IPS-18a (cell line): ENCODE measurements at regions not wholly inside any gene's neighbourhood (a gene's known extent, or its start where the extent isn't known, plus 50 kb on each side); places are given as distances from the start of the nearest gene placed in this dataset.
"Not testable (repeated sequence)": the region's sequence is repeated elsewhere in the genome, so short reads cannot be mapped to it uniquely, and the experiment has no call there.

ENCODE experiments used
- H3K27ac ChIP-seq: one replicate; pipeline ENCODE4 v1.5.1; 2013; ENCODE audit warnings: low read length
- H3K27me3 ChIP-seq: one replicate; pipeline ENCODE4 v1.6.1; 2013; ENCODE audit warnings: mild to moderate bottlenecking, low read length; ENCODE audit not compliant: control insufficient read depth, insufficient read depth
- H3K36me3 ChIP-seq: one replicate; pipeline ENCODE4 v1.6.1; 2013; ENCODE audit warnings: low read depth, low read length; ENCODE audit not compliant: control insufficient read depth
- H3K4me1 ChIP-seq: one replicate; pipeline ENCODE4 v1.6.1; 2013; ENCODE audit warnings: low read depth, low read length; ENCODE audit not compliant: control insufficient read depth
- H3K4me3 ChIP-seq: one replicate; pipeline ENCODE4 v1.5.1; 2013; ENCODE audit warnings: low read length
- H3K9ac ChIP-seq: one replicate; pipeline ENCODE4 v1.6.1; 2013; ENCODE audit warnings: mild to moderate bottlenecking, low read length, moderate library complexity
- H3K9me3 ChIP-seq: one replicate; pipeline ENCODE4 v1.6.1; 2013; ENCODE audit warnings: low read depth, low read length; ENCODE audit not compliant: control insufficient read depth

- H3K4me3 ChIP-seq = no peak overlapping the region
- H3K36me3 ChIP-seq = no peaks in the 10 kb centered on the region
- H3K27me3 ChIP-seq = no peaks in the 10 kb centered on the region
Observed at GRCh38 chr10:2210088-2210487, 472.8 kb upstream of the ADARB2 start.

GRCh38 chr10:2208106-2208505, 470.8 kb upstream of the ADARB2 start:
- H3K9ac ChIP-seq = no peak overlapping the region

More at GRCh38 chr10:2210088-2210487, 472.8 kb upstream of the ADARB2 start:
- H3K4me1 ChIP-seq = no peaks in the 10 kb centered on the region
- no peaks in the 10 kb centered on the region for H3K9me3 ChIP-seq
- H3K27ac ChIP-seq = no peak overlapping the region
- no peak overlapping the region for H3K9ac ChIP-seq

GRCh38 chr10:2207246-2207922, 470.1 kb upstream of the ADARB2 start:
- H3K27me3 ChIP-seq = no peaks in the 10 kb centered on the region
- no peaks in the 10 kb centered on the region for H3K36me3 ChIP-seq
- peaks cover 18% of the 10 kb centered on the region for H3K4me1 ChIP-seq
- H3K9me3 ChIP-seq = no peaks in the 10 kb centered on the region
- H3K9ac ChIP-seq = no peak overlapping the region
- H3K4me3 ChIP-seq = no peak overlapping the region
- no peak overlapping the region for H3K27ac ChIP-seq

More at GRCh38 chr10:2208106-2208505, 470.8 kb upstream of the ADARB2 start:
- Histone ChIP-seq H3K4me3 (no peak overlapping the region), H3K36me3 (no peaks in the 10 kb centered on the region), H3K27me3 (no peaks in the 10 kb centered on the region), H3K4me1 (peaks cover 11% of the 10 kb centered on the region), H3K9me3 (no peaks in the 10 kb centered on the region), H3K27ac (no peak overlapping the region)

- Histone ChIP-seq H3K36me3 (no peaks in the 10 kb centered on the region), H3K4me1 (peaks cover 28% of the 10 kb centered on the region), H3K27me3 (no peaks in the 10 kb centered on the region), H3K4me3 (no peak overlapping the region), H3K9me3 (no peaks in the 10 kb centered on the region), H3K27ac (no peak overlapping the region), H3K9ac (no peak overlapping the region)
Observed at GRCh38 chr10:2205406-2205805, 468.1 kb upstream of the ADARB2 start.

- peaks cover 28% of the 10 kb centered on the region for H3K4me1 ChIP-seq
- H3K27me3 ChIP-seq = no peaks in the 10 kb centered on the region
- peak overlapping the region; percentile 47 for H3K9ac ChIP-seq
- H3K27ac ChIP-seq = peak overlapping the region; percentile 85
- peaks cover 4% of the 10 kb centered on the region for H3K9me3 ChIP-seq
- no peaks in the 10 kb centered on the region for H3K36me3 ChIP-seq
- no peak overlapping the region for H3K4me3 ChIP-seq
Observed at GRCh38 chr10:2202401-2202800, 465.1 kb upstream of the ADARB2 start.

GRCh38 chr10:2201534-2202099, 464.3 kb upstream of the ADARB2 start:
- Histone ChIP-seq H3K27ac (peak overlapping the region; percentile 74), H3K9ac (peak overlapping the region; percentile 41), H3K9me3 (peaks cover 4% of the 10 kb centered on the region), H3K36me3 (no peaks in the 10 kb centered on the region), H3K27me3 (no peaks in the 10 kb centered on the region), H3K4me1 (peaks cover 28% of the 10 kb centered on the region), H3K4me3 (peak overlapping the region; percentile 37)

GRCh38 chr10:2197663-2198062, 460.3 kb upstream of the ADARB2 start:
- H3K27me3 ChIP-seq = no peaks in the 10 kb centered on the region
- H3K36me3 ChIP-seq = no peaks in the 10 kb centered on the region
- H3K4me3 ChIP-seq = no peak overlapping the region
- H3K9me3 ChIP-seq = peaks cover 4% of the 10 kb centered on the region
- no peak overlapping the region for H3K27ac ChIP-seq
- H3K9ac ChIP-seq = no peak overlapping the region
- H3K4me1 ChIP-seq = peaks cover 13% of the 10 kb centered on the region

- no peaks in the 10 kb centered on the region for H3K27me3 ChIP-seq
- no peak overlapping the region for H3K4me3 ChIP-seq
- H3K9ac ChIP-seq = no peak overlapping the region
- H3K4me1 ChIP-seq = peaks cover 4% of the 10 kb centered on the region
- no peaks in the 10 kb centered on the region for H3K36me3 ChIP-seq
- H3K27ac ChIP-seq = no peak overlapping the region
- peaks cover 7% of the 10 kb centered on the region for H3K9me3 ChIP-seq
Observed at GRCh38 chr10:2196272-2196671, 458.9 kb upstream of the ADARB2 start.

- H3K4me1 ChIP-seq, H3K9ac ChIP-seq, H3K27me3 ChIP-seq, H3K9me3 ChIP-seq, H3K36me3 ChIP-seq, H3K4me3 ChIP-seq, H3K27ac ChIP-seq: not testable (repeated sequence)
Observed at GRCh38 chr10:2189356-2189755, 452.0 kb upstream of the ADARB2 start.

- Histone ChIP-seq H3K9ac (no peak overlapping the region), H3K27ac (no peak overlapping the region), H3K27me3 (no peaks in the 10 kb centered on the region), H3K4me1 (no peaks in the 10 kb centered on the region), H3K9me3 (peaks cover 3% of the 10 kb centered on the region), H3K4me3 (no peak overlapping the region), H3K36me3 (no peaks in the 10 kb centered on the region)
Observed at GRCh38 chr10:2188371-2188770, 451.0 kb upstream of the ADARB2 start.

- Histone ChIP-seq H3K27me3 (no peaks in the 10 kb centered on the region), H3K4me3 (no peak overlapping the region), H3K4me1 (no peaks in the 10 kb centered on the region), H3K9me3 (no peaks in the 10 kb centered on the region), H3K36me3 (no peaks in the 10 kb centered on the region), H3K27ac (no peak overlapping the region), H3K9ac (no peak overlapping the region)
Observed at GRCh38 chr10:2173327-2173726, 436.0 kb upstream of the ADARB2 start.
